Cardiac fibroblast (primary cell): ENCODE measurements at regions not wholly inside any gene's neighbourhood (a gene's known extent, or its start where the extent isn't known, plus 50 kb on each side); places are given as distances from the start of the nearest gene placed in this dataset.

ENCODE experiments used
- DNase-seq, 2 donors: peaks; one replicate each; pipeline versions ENCODE4 v3.0.0 to v3.0.0-alpha.2; 2010; ENCODE audit warnings: low read depth in 2 of 2
- H3K4me3 ChIP-seq, 2 donors: replicated peaks in 1 of 2; 1 replicate in 1 of 2; 2 replicates in 1 of 2; pipeline ENCODE4 v1.5.1; 2011; ENCODE audit warnings: low read depth in 2 of 2, low read length in 2 of 2, mild to moderate bottlenecking in 2 of 2, moderate library complexity in 1 of 2
- CTCF ChIP-seq: IDR thresholded peaks from one replicate; pipeline ENCODE4 v1.5.1; 2011; ENCODE audit warnings: low read depth, mild to moderate bottlenecking, low read length, inconsistent platforms

- no peak overlapping the region for H3K4me3 ChIP-seq
- DNase-seq = no peak
- no peak for TF ChIP-seq CTCF
Measured at GRCh38 chr2:18151237-18151636, 272.8 kb downstream of the KCNS3 start.

GRCh38 chr2:18149660-18150246 is 271.3 kb downstream of the KCNS3 start:
- TF ChIP-seq CTCF = peak; percentile 71
- H3K4me3 ChIP-seq = no peak overlapping the region
- DNase-seq = peak; percentile 58 to 69

- no peak for DNase-seq
- H3K4me3 ChIP-seq = no peak overlapping the region
- TF ChIP-seq CTCF = no peak
Measured at GRCh38 chr2:18136881-18137475, 258.5 kb downstream of the KCNS3 start.

GRCh38 chr2:18133310-18133709 is 254.8 kb downstream of the KCNS3 start:
- H3K4me3 ChIP-seq = no peak overlapping the region
- no peak for DNase-seq
- TF ChIP-seq CTCF = no peak

GRCh38 chr2:18132697-18133096 is 254.2 kb downstream of the KCNS3 start:
- no peak for TF ChIP-seq CTCF
- no peak overlapping the region for H3K4me3 ChIP-seq
- peak in 1 of 2 donors; percentile 24 for DNase-seq

GRCh38 chr2:18131761-18132160 is 253.3 kb downstream of the KCNS3 start:
- DNase-seq = no peak
- no peak overlapping the region for H3K4me3 ChIP-seq
- no peak for TF ChIP-seq CTCF

- no peak for DNase-seq
- TF ChIP-seq CTCF = no peak
- H3K4me3 ChIP-seq = no peak overlapping the region
Measured at GRCh38 chr2:18129348-18129747, 250.9 kb downstream of the KCNS3 start.
